ENCODE measurements at regions not wholly inside any gene's neighbourhood (a gene's known extent, or its start where the extent isn't known, plus 50 kb on each side); places are given as distances from the start of the nearest gene placed in this dataset.
A peak's percentile ranks its signal among the peaks of the same experiment; 100 is the strongest.
"Not testable (repeated sequence)": the region's sequence is repeated elsewhere in the genome, so short reads cannot be mapped to it uniquely, and the experiment has no call there.

DNA sequence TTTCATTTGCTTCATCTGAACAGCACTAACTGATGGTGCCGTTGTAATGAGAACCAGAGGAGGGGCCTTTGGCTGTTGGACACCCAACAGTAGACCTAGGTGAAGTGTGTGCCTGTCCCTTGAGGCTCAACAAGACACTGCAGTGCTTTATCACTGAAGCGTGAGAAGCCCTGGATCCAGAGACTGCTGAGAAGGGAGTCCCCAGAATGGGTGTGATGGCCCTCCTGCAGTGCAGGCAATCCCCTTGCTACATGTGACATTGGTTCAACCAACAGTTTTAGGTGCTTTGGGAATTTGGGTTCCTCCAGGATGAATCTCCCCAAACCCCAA lies 125.6 kb downstream of the BRD1 start:
- intact Hi-C loops (cut with DNase I): no loop called here
- no peak for ATAC-seq
- Histone ChIP-seq H3K4me3 (no peak overlapping the region), H3K9me3 (peaks cover 12% of the 10 kb centered on the region), H3K36me3 (ENCODE audit: insufficient read depth in 1 of 2, low read depth in 1 of 2) (no peaks in the 10 kb centered on the region), H3K27ac (no peak overlapping the region), H3K27me3 (ENCODE audit: insufficient read depth in 3 of 3, low read length in 2 of 3) (peaks cover 0 to 30% (median 10%) of the 10 kb centered on the region in 3 donors), H3K4me1 (no peaks in the 10 kb centered on the region)
- no peak for TF ChIP-seq CTCF (IDR thresholded peaks at IDR 0.05)
- no peak for DNase-seq
- WGBS, 3 donors: 80 to 94% (median 91%) methylated on average over 2 of the region's 2 CpGs

DNA sequence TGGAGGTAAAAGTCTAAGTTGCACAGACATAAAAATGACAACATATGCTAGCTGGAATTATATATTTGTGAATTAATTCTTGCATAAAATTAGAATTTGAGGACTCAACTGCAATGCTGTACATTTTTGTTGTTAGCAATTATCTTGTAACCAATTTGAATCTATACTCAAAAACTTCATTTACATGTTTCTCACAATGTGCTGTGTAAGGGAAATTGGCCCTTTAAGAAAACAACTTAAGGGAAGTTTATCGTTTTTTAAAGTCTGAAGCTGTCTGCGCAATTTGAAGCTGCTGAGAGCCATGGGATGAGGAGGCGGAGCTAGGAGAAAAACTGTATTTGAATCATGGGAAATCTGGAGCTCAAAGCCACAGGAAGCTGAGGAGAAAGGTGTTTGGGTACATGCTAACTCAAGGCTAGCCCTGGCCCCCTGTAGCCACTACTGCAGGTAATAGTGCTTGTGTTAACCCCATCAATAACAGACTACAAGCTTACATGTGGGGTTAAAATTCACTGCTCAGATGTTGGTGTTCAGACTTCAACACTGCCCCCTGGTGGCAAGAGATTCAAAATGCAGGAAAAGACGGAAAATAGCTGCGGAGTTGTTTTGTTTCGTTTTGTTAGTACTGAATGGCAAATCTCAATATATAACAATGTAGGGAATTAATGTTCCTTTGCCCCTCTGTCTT lies 126.1 kb downstream of the BRD1 start:
- 73 to 77% (median 75%) methylated on average over 6 of the region's 6 CpGs for WGBS, 3 donors
- intact Hi-C loops (cut with DNase I): no loop called here
- peak; percentile 19 for TF ChIP-seq CTCF (IDR thresholded peaks at IDR 0.05)
- Histone ChIP-seq H3K9me3 (peaks cover 12% of the 10 kb centered on the region), H3K4me3 (no peak overlapping the region), H3K27me3 (ENCODE audit: insufficient read depth in 3 of 3, low read length in 2 of 3) (peaks cover 0 to 30% (median 10%) of the 10 kb centered on the region in 3 donors), H3K27ac (no peak overlapping the region), H3K4me1 (no peaks in the 10 kb centered on the region), H3K36me3 (ENCODE audit: insufficient read depth in 1 of 2, low read depth in 1 of 2) (no peaks in the 10 kb centered on the region)
- DNase-seq (no peak), ATAC-seq (no peak)

DNA sequence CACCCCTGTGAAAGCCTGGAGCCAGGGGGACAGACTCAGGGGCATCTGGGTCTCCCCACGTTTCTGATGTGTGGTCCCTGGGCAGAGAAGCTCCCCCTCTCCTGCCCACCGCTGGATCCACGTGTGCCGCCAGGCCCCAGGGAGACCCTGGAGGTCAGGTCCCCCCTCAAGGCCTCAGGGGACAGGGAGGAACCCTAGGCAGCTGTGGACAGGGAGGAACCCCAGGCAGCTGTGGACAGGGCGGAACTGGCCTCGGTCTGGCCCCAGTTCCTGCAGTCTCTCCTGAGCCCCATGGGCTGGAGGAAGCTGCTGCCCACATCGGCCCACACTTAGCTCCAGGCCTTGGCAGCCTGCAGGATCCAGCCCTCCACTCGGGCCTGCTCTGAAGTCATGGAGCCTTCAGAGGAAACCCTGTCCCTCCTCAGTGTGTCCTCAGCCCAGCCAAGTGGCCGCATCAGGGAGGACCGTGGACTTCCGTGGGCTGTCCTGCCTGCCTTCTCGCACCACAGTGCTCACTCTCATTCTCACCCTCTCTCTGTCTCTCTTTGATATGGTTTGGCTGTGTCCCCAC lies 127.7 kb downstream of the BRD1 start:
- no peaks in the 10 kb centered on the region for H3K4me1 ChIP-seq
- peaks cover 0 to 20% (median 7%) of the 10 kb centered on the region in 3 donors for H3K27me3 ChIP-seq (ENCODE audit: insufficient read depth in 3 of 3, low read length in 2 of 3)
- WGBS, 3 donors: 82 to 86% (median 83%) methylated on average over 12 of the region's 12 CpGs
- H3K36me3 ChIP-seq (ENCODE audit: insufficient read depth in 1 of 2, low read depth in 1 of 2): no peaks in the 10 kb centered on the region
- intact Hi-C loops (cut with DNase I): no loop called here
- H3K27ac ChIP-seq: no peak overlapping the region
- H3K4me3 ChIP-seq: no peak overlapping the region
- TF ChIP-seq CTCF (IDR thresholded peaks at IDR 0.05): no peak
- DNase-seq: no peak
- peaks cover 12% of the 10 kb centered on the region for H3K9me3 ChIP-seq
- ATAC-seq: no peak

DNA sequence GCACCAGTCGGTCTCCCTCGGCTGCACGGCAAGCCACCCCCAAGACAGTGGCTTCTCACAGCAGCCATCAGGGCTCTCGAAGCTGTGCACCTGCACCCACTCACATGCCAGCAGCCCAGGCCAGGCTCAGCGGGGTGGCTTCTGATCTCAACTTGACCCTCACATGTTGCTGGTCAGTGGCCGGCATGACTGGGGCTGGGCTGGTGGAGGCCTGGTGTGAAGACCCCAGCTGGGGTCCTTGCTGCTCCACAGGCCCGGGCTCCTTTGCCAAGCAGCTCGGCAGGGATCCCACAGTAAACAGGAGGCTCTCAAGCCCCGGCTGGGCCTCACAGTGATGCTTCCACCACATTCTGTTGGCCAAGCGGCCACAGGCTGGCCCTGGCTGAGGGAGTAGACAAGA lies 128.2 kb downstream of the BRD1 start:
- Histone ChIP-seq H3K4me1 (no peaks in the 10 kb centered on the region), H3K27ac (no peak overlapping the region), H3K27me3 (ENCODE audit: insufficient read depth in 3 of 3, low read length in 2 of 3) (peaks cover 0 to 15% (median 1%) of the 10 kb centered on the region in 3 donors), H3K36me3 (ENCODE audit: insufficient read depth in 1 of 2, low read depth in 1 of 2) (no peaks in the 10 kb centered on the region), H3K9me3 (peaks cover 12% of the 10 kb centered on the region), H3K4me3 (no peak overlapping the region)
- ATAC-seq: no peak
- no peak for TF ChIP-seq CTCF (IDR thresholded peaks at IDR 0.05)
- 66 to 72% (median 68%) methylated on average over 10 of the region's 10 CpGs for WGBS, 3 donors
- intact Hi-C loops (cut with DNase I): no loop called here
- DNase-seq: no peak

GRCh38 chr22:49698616-49699015 lies 129.1 kb downstream of the BRD1 start:
- H3K4me3 ChIP-seq; H3K4me1 ChIP-seq; intact Hi-C loops (cut with DNase I); ATAC-seq; DNase-seq; H3K27me3 ChIP-seq (ENCODE audit: insufficient read depth in 3 of 3, low read length in 2 of 3); H3K27ac ChIP-seq; H3K36me3 ChIP-seq (ENCODE audit: insufficient read depth in 1 of 2, low read depth in 1 of 2): not testable (repeated sequence)
- H3K9me3 ChIP-seq: peaks cover 12% of the 10 kb centered on the region
- 57 to 63% (median 62%) methylated on average over 7 of the region's 7 CpGs for WGBS, 3 donors

Measured in psoas muscle (tissue), 7 donors.